22Rv1 (cell line): ENCODE measurements at regions not wholly inside any gene's neighbourhood (a gene's known extent, or its start where the extent isn't known, plus 50 kb on each side); places are given as distances from the start of the nearest gene placed in this dataset.

Experiments
- CTCF ChIP-seq: fragments of 450-650 bp; IDR thresholded peaks from 2 replicates; pipeline ENCODE4 v1.5.1; 2017; ENCODE audit warnings: mild to moderate bottlenecking
- ZFX ChIP-seq: fragments of 450-650 bp; IDR thresholded peaks from 2 replicates; pipeline ENCODE4 v1.6.1; 2017; ENCODE audit warnings: antibody characterized with exemption, borderline replicate concordance

GRCh38 chr7:68020102-68020501, 1023.5 kb downstream of the TYW1 start:
- TF ChIP-seq CTCF (no peak), ZFX (no peak)
